Superior temporal gyrus (tissue), 1 donor: ENCODE measurements at regions not wholly inside any gene's neighbourhood (a gene's known extent, or its start where the extent isn't known, plus 50 kb on each side); places are given as distances from the start of the nearest gene placed in this dataset.
"Not testable (repeated sequence)": the region's sequence is repeated elsewhere in the genome, so short reads cannot be mapped to it uniquely, and the experiment has no call there.

ENCODE experiments used
- DNase-seq: peaks from one replicate; pipeline ENCODE4 v3.0.0-alpha.2; 2016; ENCODE audit errors: extremely low spot score

DNA sequence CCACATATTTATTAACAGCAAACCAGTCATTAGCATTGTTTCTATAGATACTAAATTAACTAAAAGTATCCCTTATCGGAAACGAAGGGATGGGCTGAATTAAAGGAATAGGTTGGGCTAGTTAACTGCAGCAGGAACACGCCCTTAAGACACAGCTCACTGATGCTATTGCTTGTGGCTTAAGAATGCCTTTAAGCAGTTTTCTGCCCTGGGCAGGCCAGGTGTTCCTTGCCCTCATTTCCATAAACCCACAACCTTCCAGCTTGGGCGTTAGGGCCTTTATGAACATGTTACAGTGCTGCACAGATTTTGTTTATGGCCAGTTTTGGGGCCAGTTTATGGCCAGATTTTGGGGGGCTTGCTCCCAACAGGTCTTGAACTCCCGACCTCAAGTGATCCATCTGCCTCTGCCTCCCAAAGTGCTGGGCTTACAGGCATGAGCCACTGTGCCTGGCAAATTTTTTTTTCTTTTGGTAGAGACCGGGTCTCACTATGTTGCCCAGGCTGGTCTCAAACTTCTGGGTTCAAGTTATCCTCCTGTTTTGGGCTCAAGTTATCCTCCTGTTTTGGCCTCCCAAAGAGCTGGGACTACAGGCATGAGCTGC, 90.1 kb upstream of the GRIN2A start:
- not testable (repeated sequence) for DNase-seq

GRCh38 chr16:10275214-10275996, 93.2 kb upstream of the GRIN2A start:
- not testable (repeated sequence) for DNase-seq

- no peak for DNase-seq
These were observed 95.4 kb upstream of the GRIN2A start for GRCh38 chr16:10277597-10277996.

DNA sequence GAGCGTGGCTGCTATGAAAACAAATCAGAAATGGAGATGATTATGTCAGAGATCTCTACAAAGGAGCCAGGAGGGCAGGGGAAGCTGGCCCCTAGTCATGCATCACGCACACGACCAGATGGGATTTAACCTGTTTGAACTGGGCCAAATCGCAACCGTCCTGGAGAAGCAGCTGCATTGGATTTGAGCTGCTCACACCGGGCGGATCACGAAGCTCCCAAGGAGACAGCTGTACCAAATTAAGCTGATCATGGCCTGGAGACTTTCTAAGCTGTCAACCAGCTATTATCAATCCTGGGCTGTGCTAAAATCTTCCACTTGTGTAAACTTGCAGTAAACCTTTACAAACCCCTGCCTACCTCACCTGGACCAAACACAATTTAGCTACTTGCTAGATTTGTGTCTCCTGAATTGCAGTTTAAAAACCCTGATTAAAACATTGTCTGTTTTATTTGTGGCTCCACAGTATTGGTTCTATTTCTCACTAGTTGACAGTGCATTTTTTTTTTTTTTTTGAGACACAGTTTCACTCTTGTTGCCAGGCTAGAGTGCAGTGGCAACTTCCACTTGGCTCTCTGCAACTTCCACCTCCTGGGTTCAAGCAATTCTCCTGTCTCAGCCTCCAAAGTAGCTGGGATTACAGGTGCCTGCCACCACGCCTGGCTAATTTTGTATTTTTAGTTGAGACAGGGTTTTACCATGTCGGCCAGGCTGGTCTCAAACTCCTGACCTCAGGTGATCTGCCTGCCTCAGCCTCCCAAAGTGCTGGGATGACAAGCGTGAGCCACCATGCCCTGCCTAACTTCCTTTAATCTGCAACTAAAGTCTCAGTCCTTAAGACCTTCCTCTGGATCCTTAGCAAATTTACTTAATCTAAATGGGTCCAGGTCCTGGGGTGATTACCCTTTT, 98.3 kb upstream of the GRIN2A start:
- DNase-seq = no peak

DNA sequence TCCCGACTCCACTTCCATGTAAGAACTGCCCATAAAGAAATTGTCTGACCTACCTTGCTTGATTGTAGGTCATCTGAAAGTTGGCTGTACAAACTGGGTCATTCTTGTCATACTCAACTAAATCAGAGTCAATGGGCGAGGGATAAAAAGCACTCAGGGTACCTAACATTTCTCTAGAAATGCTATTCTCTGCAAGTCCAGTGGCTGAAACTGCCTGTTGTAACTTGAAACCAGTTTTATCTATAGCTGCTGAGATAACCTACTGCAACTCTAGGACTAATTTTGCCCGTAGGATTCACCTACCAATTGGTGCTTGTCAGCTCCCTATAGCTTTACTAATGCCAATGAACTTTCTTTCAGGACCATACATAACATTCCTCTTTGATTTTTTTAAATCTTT, 100.1 kb upstream of the GRIN2A start:
- DNase-seq = no peak

GRCh38 chr16:10283246-10283645, 101.0 kb upstream of the GRIN2A start:
- not testable (repeated sequence) for DNase-seq

- not testable (repeated sequence) for DNase-seq
These were observed 95.3 kb upstream of the ATF7IP2 start for GRCh38 chr16:10290467-10291105.

GRCh38 chr16:10292197-10292596, 93.7 kb upstream of the ATF7IP2 start:
- DNase-seq = not testable (repeated sequence)

GRCh38 chr16:10292976-10293375, 92.9 kb upstream of the ATF7IP2 start:
- not testable (repeated sequence) for DNase-seq

DNA sequence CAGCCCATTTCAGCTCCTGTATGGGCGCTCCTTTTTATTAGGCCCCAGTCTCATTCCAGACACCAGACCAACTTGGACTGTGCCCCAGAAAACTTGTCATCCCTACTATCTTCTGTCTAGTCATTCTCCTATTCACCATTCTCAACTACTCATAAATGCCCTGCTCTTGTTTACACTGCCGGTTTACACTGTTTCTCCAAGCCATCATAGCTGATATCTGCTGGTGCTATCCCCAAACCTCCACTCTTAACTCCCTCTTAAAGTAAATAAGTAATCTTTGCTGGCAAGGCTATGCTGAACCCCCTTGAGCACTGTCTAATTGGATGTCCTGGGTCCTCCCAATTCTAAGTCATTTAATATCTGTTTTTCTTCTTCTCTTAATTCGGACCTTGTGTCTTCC, 91.7 kb upstream of the ATF7IP2 start:
- not testable (repeated sequence) for DNase-seq

GRCh38 chr16:10296956-10297340, 88.9 kb upstream of the ATF7IP2 start:
- no peak for DNase-seq

GRCh38 chr16:10297341-10298006, 88.4 kb upstream of the ATF7IP2 start:
- DNase-seq = no peak

DNA sequence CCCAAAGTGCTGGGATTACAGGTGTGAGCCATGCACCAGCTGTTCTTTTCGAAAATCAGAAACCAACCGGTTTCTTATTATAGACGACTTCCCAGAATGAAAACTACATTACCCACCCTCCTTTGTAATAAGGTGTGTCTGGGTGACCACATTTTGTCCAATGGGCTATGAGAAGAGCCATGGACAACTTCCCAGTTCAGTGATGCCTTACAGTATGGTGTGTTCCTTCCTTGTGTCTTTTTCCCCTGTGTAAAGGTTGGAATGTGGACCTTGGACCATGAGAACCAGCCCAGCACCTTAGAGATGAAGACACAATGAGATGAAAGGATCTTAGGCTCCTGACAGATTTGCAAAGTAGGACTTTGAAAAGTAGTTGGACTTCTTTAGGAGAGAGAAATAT, 85.0 kb upstream of the ATF7IP2 start:
- DNase-seq = no peak

DNA sequence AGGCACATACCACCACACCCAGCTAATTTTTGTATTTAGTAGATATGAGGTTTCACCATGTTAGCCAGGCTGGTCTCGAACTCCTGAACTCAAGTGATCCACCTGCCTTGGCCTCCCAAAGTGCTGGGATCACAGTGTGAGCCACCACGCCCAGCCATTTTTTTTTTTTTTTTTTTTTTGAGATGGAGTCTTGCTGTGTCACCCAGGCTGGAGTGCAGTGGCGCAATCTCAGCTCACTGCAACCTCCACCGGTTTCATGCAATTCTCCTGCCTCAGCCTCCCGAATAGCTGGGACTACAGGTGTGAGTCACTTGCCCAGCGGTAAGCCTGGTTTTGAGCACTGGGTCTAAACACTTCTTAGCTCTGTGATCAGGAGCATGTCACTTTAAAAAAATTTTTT, 84.3 kb upstream of the ATF7IP2 start:
- not testable (repeated sequence) for DNase-seq

DNA sequence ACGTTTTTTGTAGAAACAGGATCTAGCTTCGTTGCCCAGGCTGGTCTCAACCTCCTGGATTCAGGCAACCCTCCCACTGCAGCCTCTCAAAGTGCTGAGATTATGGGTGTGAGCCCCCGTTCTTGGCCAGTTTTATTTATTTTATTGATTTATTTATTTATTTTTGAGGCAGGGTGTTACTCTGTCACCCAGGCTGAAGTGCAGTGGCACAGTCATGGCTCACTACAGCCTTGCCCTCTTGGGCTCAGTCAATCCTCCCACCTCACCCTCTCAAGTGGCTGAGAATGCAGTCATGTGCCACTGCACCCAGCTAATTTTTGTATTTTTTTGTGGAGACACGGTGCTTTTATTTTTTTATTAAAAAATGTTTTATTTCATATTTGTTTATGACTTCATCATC, 79.9 kb upstream of the ATF7IP2 start:
- DNase-seq = no peak

DNA sequence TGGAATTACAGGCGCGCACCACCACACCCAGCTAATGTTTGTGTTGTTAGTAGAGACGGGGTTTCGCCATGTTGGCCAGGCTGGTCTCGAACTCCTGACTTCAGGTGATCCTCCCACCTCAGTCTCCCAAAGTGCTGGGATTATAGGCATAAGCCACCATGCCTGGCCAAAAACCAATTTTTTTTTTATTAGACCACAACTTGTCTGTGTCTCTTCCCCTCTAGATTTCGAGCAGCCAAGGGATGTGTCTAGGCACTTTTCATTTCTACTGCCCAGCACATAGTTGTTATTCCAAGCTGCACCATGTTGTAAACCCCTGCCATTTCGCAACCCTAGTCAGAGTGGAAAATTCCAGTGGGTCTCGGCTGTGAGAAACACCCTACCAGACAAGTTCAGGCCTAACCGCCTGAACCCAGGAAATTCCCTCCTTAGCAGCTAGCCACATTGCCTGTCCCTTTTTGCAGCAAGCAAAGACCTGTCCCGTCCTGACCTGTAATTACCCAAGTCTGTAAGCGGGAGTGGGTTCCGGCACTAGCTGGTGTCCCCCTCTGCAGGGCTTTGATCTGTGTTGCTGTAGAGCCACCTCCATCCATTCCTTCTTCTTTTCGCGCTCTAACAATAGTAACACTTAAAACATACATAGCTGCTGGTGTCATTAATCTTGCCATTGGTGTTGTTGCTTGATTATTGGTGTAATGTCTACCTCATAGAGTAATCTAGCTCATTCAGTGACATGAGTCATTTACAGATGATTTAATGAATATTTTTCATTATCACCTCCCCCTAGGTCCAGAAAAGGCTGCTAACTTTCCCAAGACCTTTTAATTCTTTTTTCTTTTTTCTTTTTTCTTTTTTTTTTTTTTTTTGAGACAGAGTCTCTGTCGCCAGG, 77.3 kb upstream of the ATF7IP2 start:
- DNase-seq = no peak

DNA sequence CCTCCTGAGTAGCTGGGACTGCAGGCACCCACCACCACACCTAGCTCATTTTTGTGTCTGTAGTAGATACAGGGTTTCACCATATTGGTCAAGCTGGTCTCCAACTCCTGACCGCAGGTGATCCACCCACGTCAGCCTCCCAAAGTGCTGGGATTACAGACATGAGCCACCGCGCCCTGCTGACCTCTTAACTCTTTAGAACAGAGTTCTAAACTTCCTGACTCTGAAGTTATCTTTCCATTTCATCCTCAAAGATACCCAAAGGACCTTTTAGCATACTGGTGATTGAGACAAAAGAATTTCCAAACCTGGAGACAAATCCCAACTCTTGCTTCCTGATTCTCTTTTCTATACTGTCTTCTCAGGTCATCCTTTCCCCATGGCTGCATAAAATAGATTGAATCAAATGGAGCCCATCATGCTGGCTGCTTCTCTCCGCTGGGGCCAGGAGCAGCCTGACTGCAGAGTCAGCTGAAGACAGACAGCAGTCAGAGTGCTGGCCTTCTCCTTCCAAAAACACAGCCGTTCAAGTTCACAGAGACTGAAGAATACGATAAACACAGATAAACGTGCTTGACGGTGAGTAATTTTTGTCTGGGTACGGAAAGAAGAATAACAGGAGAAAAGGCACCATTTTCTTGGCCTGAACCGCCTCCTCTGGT, 76.5 kb upstream of the ATF7IP2 start:
- no peak for DNase-seq

- DNase-seq = no peak
These were observed 73.9 kb upstream of the ATF7IP2 start for GRCh38 chr16:10312008-10312407.

GRCh38 chr16:10312784-10313724, 72.8 kb upstream of the ATF7IP2 start:
- no peak for DNase-seq
